BLaER1 (cell line): ENCODE measurements at regions not wholly inside any gene's neighbourhood (a gene's known extent, or its start where the extent isn't known, plus 50 kb on each side); places are given as distances from the start of the nearest gene placed in this dataset.

Experiments used
- H3K27ac ChIP-seq: shearing (Covaris generic); formaldehyde crosslinking; 2 replicates; pipeline ENCODE4 v1.8.1; 2022
- H3K27me3 ChIP-seq: shearing (Covaris generic); formaldehyde crosslinking; 2 replicates; pipeline ENCODE4 v1.8.1; 2022
- H3K36me3 ChIP-seq: shearing (Covaris generic); formaldehyde crosslinking; 2 replicates; pipeline ENCODE4 v1.8.1; 2022
- H3K4me1 ChIP-seq: shearing (Covaris generic); formaldehyde crosslinking; 2 replicates; pipeline ENCODE4 v1.8.1; 2022
- H3K4me2 ChIP-seq: shearing (Covaris generic); formaldehyde crosslinking; 2 replicates; pipeline ENCODE4 v1.8.1; 2022
- H3K4me3 ChIP-seq: shearing (Covaris generic); formaldehyde crosslinking; 2 replicates; pipeline ENCODE4 v1.8.1; 2022
- H3K9ac ChIP-seq: shearing (Covaris generic); formaldehyde crosslinking; 2 replicates; pipeline ENCODE4 v1.8.1; 2022
- H3K9me3 ChIP-seq: shearing (Covaris generic); formaldehyde crosslinking; 2 replicates; pipeline ENCODE4 v1.8.1; 2022
- H4K20me1 ChIP-seq: shearing (Covaris generic); formaldehyde crosslinking; 2 replicates; pipeline ENCODE4 v1.8.1; 2022
- Cebpa-rat ChIP-seq: shearing (Covaris generic); IDR thresholded peaks from 2 replicates; pipeline ENCODE4 v1.8.1; 2022

- H3K4me2 ChIP-seq: no peak overlapping the region
- H3K27me3 ChIP-seq: no peaks in the 10 kb centered on the region
- no peak overlapping the region for H3K4me3 ChIP-seq
- no peak overlapping the region for H3K9ac ChIP-seq
- no peak for TF ChIP-seq Cebpa-rat
- H3K4me1 ChIP-seq: no peaks in the 10 kb centered on the region
- no peaks in the 10 kb centered on the region for H4K20me1 ChIP-seq
- no peaks in the 10 kb centered on the region for H3K36me3 ChIP-seq
- H3K9me3 ChIP-seq: no peaks in the 10 kb centered on the region
- no peak overlapping the region for H3K27ac ChIP-seq
These were observed 1457.0 kb downstream of the BRD1 start for GRCh38 chr22:48370508-48371325.

GRCh38 chr22:48369789-48370507 lies 1457.7 kb downstream of the BRD1 start:
- H3K4me3 ChIP-seq: no peak overlapping the region
- no peak overlapping the region for H3K9ac ChIP-seq
- H3K4me1 ChIP-seq: no peaks in the 10 kb centered on the region
- no peaks in the 10 kb centered on the region for H3K27me3 ChIP-seq
- H3K9me3 ChIP-seq: no peaks in the 10 kb centered on the region
- no peaks in the 10 kb centered on the region for H4K20me1 ChIP-seq
- no peak overlapping the region for H3K27ac ChIP-seq
- no peak overlapping the region for H3K4me2 ChIP-seq
- TF ChIP-seq Cebpa-rat: no peak
- no peaks in the 10 kb centered on the region for H3K36me3 ChIP-seq

DNA sequence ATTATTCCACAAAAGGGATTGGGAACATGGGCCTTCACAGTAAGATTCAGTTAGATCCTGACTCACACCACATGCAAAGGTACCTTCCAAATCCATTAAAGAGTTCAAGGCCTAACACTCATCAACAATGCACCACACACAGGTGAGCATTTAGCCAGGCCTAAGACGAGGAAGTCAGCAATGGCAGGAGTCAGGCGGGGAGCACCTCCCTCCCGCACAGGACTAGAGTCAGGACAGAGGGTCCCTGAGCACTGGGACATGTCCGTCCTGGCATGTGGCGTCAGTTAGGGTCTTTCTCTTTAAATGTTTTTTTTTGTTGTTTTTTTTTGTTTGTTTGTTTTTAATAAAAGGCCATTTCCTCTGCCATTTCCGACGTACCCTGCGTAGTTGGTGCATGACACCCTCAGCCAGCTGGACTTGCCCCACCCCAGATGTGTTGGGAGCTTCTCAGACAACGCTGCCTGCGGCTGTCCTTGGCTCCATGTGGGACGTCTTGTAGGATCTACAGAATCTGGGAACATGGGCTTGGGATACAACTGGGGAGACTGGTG lies 1458.6 kb downstream of the BRD1 start:
- no peak overlapping the region for H3K27ac ChIP-seq
- H3K4me2 ChIP-seq: no peak overlapping the region
- H3K9ac ChIP-seq: no peak overlapping the region
- H3K36me3 ChIP-seq: no peaks in the 10 kb centered on the region
- H3K4me3 ChIP-seq: no peak overlapping the region
- H3K27me3 ChIP-seq: no peaks in the 10 kb centered on the region
- no peak for TF ChIP-seq Cebpa-rat
- no peaks in the 10 kb centered on the region for H3K4me1 ChIP-seq
- H3K9me3 ChIP-seq: no peaks in the 10 kb centered on the region
- H4K20me1 ChIP-seq: no peaks in the 10 kb centered on the region

- H4K20me1 ChIP-seq: no peaks in the 10 kb centered on the region
- no peak overlapping the region for H3K9ac ChIP-seq
- H3K9me3 ChIP-seq: no peaks in the 10 kb centered on the region
- H3K4me2 ChIP-seq: no peak overlapping the region
- TF ChIP-seq Cebpa-rat: no peak
- no peaks in the 10 kb centered on the region for H3K36me3 ChIP-seq
- H3K27me3 ChIP-seq: no peaks in the 10 kb centered on the region
- no peak overlapping the region for H3K27ac ChIP-seq
- H3K4me1 ChIP-seq: no peaks in the 10 kb centered on the region
- no peak overlapping the region for H3K4me3 ChIP-seq
These were observed 1459.9 kb downstream of the BRD1 start for GRCh38 chr22:48367731-48368130.

GRCh38 chr22:48366591-48366990 lies 1461.1 kb downstream of the BRD1 start:
- Histone ChIP-seq H3K9ac (no peak overlapping the region), H3K4me3 (no peak overlapping the region), H3K27ac (no peak overlapping the region), H3K36me3 (no peaks in the 10 kb centered on the region), H4K20me1 (no peaks in the 10 kb centered on the region), H3K4me1 (no peaks in the 10 kb centered on the region), H3K4me2 (no peak overlapping the region), H3K9me3 (no peaks in the 10 kb centered on the region), H3K27me3 (no peaks in the 10 kb centered on the region)
- TF ChIP-seq Cebpa-rat: no peak

DNA sequence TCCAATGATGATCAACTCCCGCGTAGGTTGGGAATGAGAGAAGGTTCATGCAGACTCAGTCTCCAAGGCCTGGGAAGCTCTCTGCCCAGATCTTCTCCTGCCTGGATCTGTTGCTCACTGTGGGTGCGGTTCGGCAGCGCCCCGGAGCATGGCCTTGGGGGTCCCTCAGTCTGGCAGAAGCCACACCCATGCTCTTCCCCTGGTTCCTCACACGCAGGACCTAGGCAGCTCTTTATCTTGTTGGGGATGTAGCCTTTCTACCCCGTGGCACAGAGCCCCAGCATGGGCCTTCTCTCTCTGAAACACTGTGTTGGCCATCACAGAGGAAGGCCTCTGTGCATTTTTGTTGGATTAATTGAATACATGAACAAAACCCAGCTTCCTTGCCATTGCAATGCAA lies 1461.6 kb downstream of the BRD1 start:
- no peaks in the 10 kb centered on the region for H3K36me3 ChIP-seq
- no peak overlapping the region for H3K4me2 ChIP-seq
- H3K4me3 ChIP-seq: no peak overlapping the region
- no peaks in the 10 kb centered on the region for H4K20me1 ChIP-seq
- TF ChIP-seq Cebpa-rat: no peak
- H3K4me1 ChIP-seq: no peaks in the 10 kb centered on the region
- no peaks in the 10 kb centered on the region for H3K9me3 ChIP-seq
- H3K27me3 ChIP-seq: no peaks in the 10 kb centered on the region
- no peak overlapping the region for H3K9ac ChIP-seq
- no peak overlapping the region for H3K27ac ChIP-seq

- no peaks in the 10 kb centered on the region for H4K20me1 ChIP-seq
- no peak for TF ChIP-seq Cebpa-rat
- H3K36me3 ChIP-seq: no peaks in the 10 kb centered on the region
- H3K4me2 ChIP-seq: no peak overlapping the region
- H3K9me3 ChIP-seq: no peaks in the 10 kb centered on the region
- H3K4me3 ChIP-seq: no peak overlapping the region
- H3K27ac ChIP-seq: no peak overlapping the region
- H3K9ac ChIP-seq: no peak overlapping the region
- H3K27me3 ChIP-seq: no peaks in the 10 kb centered on the region
- H3K4me1 ChIP-seq: no peaks in the 10 kb centered on the region
These were observed 1462.3 kb downstream of the BRD1 start for GRCh38 chr22:48365386-48365785.

DNA sequence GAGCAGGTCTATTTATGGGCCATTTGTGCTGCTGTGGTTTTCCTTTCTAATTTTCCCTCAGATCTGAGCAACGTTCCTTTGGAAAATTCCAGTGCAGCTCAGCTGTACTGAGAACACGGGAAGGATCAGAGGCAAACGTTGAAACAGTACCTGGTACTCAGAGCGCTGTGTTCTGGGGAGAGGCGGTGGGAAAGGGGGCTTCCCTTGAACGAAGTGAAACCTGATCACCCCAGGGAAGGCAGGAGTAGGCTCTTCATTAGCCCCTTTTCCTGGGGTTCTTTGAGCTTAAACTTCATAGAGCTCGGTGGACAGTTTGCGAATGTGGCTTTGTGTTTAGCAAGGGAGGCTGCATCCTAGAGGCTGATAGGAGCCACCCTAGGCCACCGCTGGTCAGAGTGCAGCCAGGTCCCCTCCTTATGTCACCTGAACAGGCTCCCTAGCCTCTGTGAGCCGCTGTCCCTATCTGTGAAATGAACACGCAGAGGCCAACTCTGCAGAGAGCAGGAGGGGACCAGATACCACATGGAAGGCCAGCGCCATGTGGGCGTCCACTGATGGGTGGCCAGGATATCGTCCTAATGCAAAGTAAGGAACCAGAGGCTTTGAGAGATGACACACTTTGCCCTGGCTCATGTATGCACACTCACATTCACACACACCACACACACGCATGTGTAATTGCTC lies 1464.8 kb downstream of the BRD1 start:
- TF ChIP-seq Cebpa-rat: no peak
- Histone ChIP-seq H3K27me3 (no peaks in the 10 kb centered on the region), H3K9me3 (no peaks in the 10 kb centered on the region), H3K4me3 (no peak overlapping the region), H4K20me1 (no peaks in the 10 kb centered on the region), H3K36me3 (no peaks in the 10 kb centered on the region), H3K9ac (no peak overlapping the region), H3K4me1 (no peaks in the 10 kb centered on the region), H3K27ac (no peak overlapping the region), H3K4me2 (no peak overlapping the region)

- Histone ChIP-seq H3K27ac (no peak overlapping the region), H3K9me3 (no peaks in the 10 kb centered on the region), H3K4me1 (no peaks in the 10 kb centered on the region), H3K27me3 (no peaks in the 10 kb centered on the region), H4K20me1 (no peaks in the 10 kb centered on the region), H3K36me3 (no peaks in the 10 kb centered on the region), H3K4me3 (no peak overlapping the region), H3K4me2 (no peak overlapping the region), H3K9ac (no peak overlapping the region)
- TF ChIP-seq Cebpa-rat: no peak
These were observed 1466.5 kb downstream of the BRD1 start for GRCh38 chr22:48361099-48361639.
